ENCODE measurements at regions not wholly inside any gene's neighbourhood (a gene's known extent, or its start where the extent isn't known, plus 50 kb on each side); places are given as distances from the start of the nearest gene placed in this dataset.

- no peak overlapping the region for H2AFZ ChIP-seq (ENCODE audit: insufficient read depth, low read depth, low read length, poor library complexity, severe bottlenecking)
- no peaks in the 10 kb centered on the region for H4K20me1 ChIP-seq (ENCODE audit: control insufficient read depth, insufficient read depth, low read length, poor library complexity, severe bottlenecking)
- H3K9ac ChIP-seq (ENCODE audit: low read length) = no peak overlapping the region
- H3K27me3 Mint-ChIP-seq = no peaks in the 10 kb centered on the region
- intact Hi-C loops (cut with micrococcal nuclease) = no loop called here
- no peak overlapping the region for H3K4me2 ChIP-seq (replicated peaks; ENCODE audit: low read depth, low read length, poor library complexity, severe bottlenecking)
- no peak overlapping the region for H3K27ac ChIP-seq (ENCODE audit: low read length in 2 of 2)
- POLR2A ChIA-PET = no interaction called here
- no peaks in the 10 kb centered on the region for H3K9me3 Mint-ChIP-seq (ENCODE audit: insufficient read depth)
- no peak for TF ChIP-seq CTCF (IDR thresholded peaks at IDR 0.05)
- TF ChIP-seq EZH2 (IDR thresholded peaks at IDR 0.05; ENCODE audit: borderline replicate concordance, insufficient read depth, low read depth, low read length, poor library complexity, severe bottlenecking) = no peak
- H3K9me3 ChIP-seq (ENCODE audit: control extremely low read depth in 1 of 3, control insufficient read depth in 2 of 3, insufficient read depth in 1 of 3, low read length in 2 of 3) = no peaks in the 10 kb centered on the region
- H3K27ac Mint-ChIP-seq = no peak overlapping the region
- no peaks in the 10 kb centered on the region for H3K4me1 ChIP-seq (ENCODE audit: control insufficient read depth in 2 of 2, insufficient read depth in 2 of 2, low read length in 2 of 2)
- H3K36me3 ChIP-seq (replicated peaks in 1 of 2; ENCODE audit: control extremely low read depth in 1 of 2, control insufficient read depth in 1 of 2, extremely low read depth in 1 of 2, insufficient read depth in 2 of 2, low read length in 1 of 2) = no peaks in the 10 kb centered on the region
- ATAC-seq (ENCODE audit: low read depth) = no peak
- no peak overlapping the region for H3K4me3 ChIP-seq (ENCODE audit: control extremely low read depth in 1 of 5, extremely low read depth in 1 of 5, insufficient read depth in 1 of 5, low read depth in 2 of 5, low read length in 4 of 5)
- no peaks in the 10 kb centered on the region for H3K4me1 Mint-ChIP-seq
- no peaks in the 10 kb centered on the region for H3K27me3 ChIP-seq (replicated peaks in 1 of 4; ENCODE audit: control extremely low read depth in 1 of 4, control insufficient read depth in 3 of 4, insufficient read depth in 4 of 4, low read length in 3 of 4)
- H3K79me2 ChIP-seq (ENCODE audit: control insufficient read depth, insufficient read depth, low read length) = no peaks in the 10 kb centered on the region
- no peak for DNase-seq
- CTCF ChIA-PET = no interaction called here
- H3K4me3 Mint-ChIP-seq = no peak overlapping the region
- WGBS (ENCODE audit: insufficient coverage) = 70% methylated on average over 1 of the region's 1 CpG
These were observed 119.5 kb downstream of the NTMT2 start for GRCh38 chr1:170265234-170265633.

- H3K27ac ChIP-seq (ENCODE audit: low read length in 2 of 2) = no peak overlapping the region
- no peak overlapping the region for H3K4me3 ChIP-seq (ENCODE audit: control extremely low read depth in 1 of 5, extremely low read depth in 1 of 5, insufficient read depth in 1 of 5, low read depth in 2 of 5, low read length in 4 of 5)
- DNase-seq (no peak), ATAC-seq (ENCODE audit: low read depth) (no peak)
- no peaks in the 10 kb centered on the region for H3K9me3 ChIP-seq (ENCODE audit: control extremely low read depth in 1 of 3, control insufficient read depth in 2 of 3, insufficient read depth in 1 of 3, low read length in 2 of 3)
- H3K27ac Mint-ChIP-seq = no peak overlapping the region
- H3K27me3 Mint-ChIP-seq = no peaks in the 10 kb centered on the region
- H3K79me2 ChIP-seq (ENCODE audit: control insufficient read depth, insufficient read depth, low read length) = no peaks in the 10 kb centered on the region
- intact Hi-C loops (cut with micrococcal nuclease) = no loop called here
- no peaks in the 10 kb centered on the region for H3K4me1 Mint-ChIP-seq
- TF ChIP-seq CTCF (IDR thresholded peaks at IDR 0.05) = no peak
- no peak for TF ChIP-seq EZH2 (IDR thresholded peaks at IDR 0.05; ENCODE audit: borderline replicate concordance, insufficient read depth, low read depth, low read length, poor library complexity, severe bottlenecking)
- H3K9me3 Mint-ChIP-seq (ENCODE audit: insufficient read depth) = no peaks in the 10 kb centered on the region
- H3K4me3 Mint-ChIP-seq = no peak overlapping the region
- POLR2A ChIA-PET = no interaction called here
- no peak overlapping the region for H2AFZ ChIP-seq (ENCODE audit: insufficient read depth, low read depth, low read length, poor library complexity, severe bottlenecking)
- H3K4me1 ChIP-seq (ENCODE audit: control insufficient read depth in 2 of 2, insufficient read depth in 2 of 2, low read length in 2 of 2) = no peaks in the 10 kb centered on the region
- CTCF ChIA-PET = no interaction called here
- H3K9ac ChIP-seq (ENCODE audit: low read length) = no peak overlapping the region
- no peaks in the 10 kb centered on the region for H3K36me3 ChIP-seq (replicated peaks in 1 of 2; ENCODE audit: control extremely low read depth in 1 of 2, control insufficient read depth in 1 of 2, extremely low read depth in 1 of 2, insufficient read depth in 2 of 2, low read length in 1 of 2)
- no peaks in the 10 kb centered on the region for H3K27me3 ChIP-seq (replicated peaks in 1 of 4; ENCODE audit: control extremely low read depth in 1 of 4, control insufficient read depth in 3 of 4, insufficient read depth in 4 of 4, low read length in 3 of 4)
- H4K20me1 ChIP-seq (ENCODE audit: control insufficient read depth, insufficient read depth, low read length, poor library complexity, severe bottlenecking) = no peaks in the 10 kb centered on the region
- H3K4me2 ChIP-seq (replicated peaks; ENCODE audit: low read depth, low read length, poor library complexity, severe bottlenecking) = no peak overlapping the region
These were observed 121.6 kb downstream of the NTMT2 start for GRCh38 chr1:170267317-170267716.

Measured in B cell (primary cell).